Embryonic facial prominence (tissue), 1 donor: ENCODE measurements at regions not wholly inside any gene's neighbourhood (a gene's known extent, or its start where the extent isn't known, plus 50 kb on each side); places are given as distances from the start of the nearest gene placed in this dataset.

Experiments used
- DNase-seq: peaks from one replicate; pipeline ENCODE4 v3.0.0-alpha.2; 2016; ENCODE audit errors: extremely low spot score

DNA sequence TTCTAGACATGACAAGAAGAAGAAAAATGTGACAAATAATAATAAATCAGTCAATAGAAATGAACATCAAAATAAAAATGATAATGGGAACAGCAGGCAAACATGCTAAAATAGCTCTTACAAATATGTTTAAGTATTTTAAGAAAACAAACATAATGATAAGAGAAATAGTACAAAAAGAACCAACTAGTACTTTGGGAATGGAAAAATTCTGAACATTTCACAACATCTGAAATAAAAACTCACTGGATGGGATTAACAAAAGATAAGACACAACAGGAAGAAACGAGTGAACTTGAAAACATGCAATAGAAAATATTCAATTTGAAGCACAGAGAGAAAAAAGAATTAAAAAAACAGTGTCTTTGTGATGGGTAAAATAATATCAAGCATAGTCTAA is 115.2 kb upstream of the TSPAN2 start:
- DNase-seq = no peak

- DNase-seq = no peak
Observed at GRCh38 chr1:115203287-115203686, 114.0 kb upstream of the TSPAN2 start.

DNA sequence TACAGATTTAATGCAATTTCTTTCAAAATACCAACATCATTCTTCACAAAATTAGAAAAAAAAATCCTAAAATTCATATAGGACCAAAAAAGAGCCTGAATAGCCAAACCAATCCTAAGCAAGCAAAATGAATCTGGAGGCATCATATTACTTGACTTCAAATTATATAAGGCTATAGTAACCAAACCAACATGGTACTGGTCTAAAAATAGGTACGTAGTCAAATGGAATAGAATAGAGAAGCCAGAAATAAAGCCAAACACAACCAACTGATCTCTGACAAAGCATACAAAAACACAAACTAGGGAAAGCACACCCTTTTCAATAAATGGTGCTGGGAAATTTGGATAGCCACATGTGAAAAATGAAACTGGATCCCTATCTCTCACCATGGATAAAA is 112.3 kb upstream of the TSPAN2 start:
- DNase-seq = no peak

GRCh38 chr1:115199416-115200132 is 110.3 kb upstream of the TSPAN2 start:
- no peak for DNase-seq

DNA sequence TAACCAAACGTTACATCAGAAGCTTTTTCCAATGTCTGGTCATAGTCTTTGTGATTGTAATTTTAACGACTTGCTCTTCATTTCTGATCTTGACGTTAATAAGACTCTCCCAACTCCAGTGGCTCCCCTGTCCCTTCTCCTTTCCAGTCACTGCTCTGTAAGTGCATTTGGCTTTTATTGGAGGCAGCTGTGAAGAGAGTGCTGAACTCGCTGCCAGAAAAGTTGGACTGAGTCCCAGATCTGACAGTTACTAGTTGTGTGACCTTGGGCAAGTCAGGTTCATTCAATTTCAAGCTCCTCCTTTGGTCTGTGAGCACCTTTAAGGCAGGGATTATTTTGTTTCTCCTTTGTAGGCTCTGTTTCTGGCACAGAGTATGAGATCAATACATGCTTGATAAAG is 109.6 kb upstream of the TSPAN2 start:
- DNase-seq = no peak

DNA sequence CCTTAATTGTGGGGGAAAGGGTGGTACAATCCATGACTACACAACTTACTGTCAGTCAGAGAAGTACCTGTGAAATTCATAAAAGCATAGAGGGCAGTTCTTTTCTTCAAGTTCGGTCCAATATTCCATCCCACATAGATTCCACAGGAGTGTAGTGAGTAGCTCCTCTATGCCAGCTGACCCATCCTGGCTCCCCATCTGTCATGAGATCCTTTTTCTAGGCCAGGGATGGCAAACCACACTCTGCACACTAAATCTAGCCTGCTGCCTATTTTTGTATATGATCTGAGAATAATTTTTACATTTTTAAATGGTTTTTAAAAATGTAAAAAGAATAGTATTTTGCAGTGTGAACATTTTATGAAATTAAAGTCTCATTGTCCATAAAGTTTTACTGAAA is 107.0 kb upstream of the TSPAN2 start:
- DNase-seq = no peak

DNA sequence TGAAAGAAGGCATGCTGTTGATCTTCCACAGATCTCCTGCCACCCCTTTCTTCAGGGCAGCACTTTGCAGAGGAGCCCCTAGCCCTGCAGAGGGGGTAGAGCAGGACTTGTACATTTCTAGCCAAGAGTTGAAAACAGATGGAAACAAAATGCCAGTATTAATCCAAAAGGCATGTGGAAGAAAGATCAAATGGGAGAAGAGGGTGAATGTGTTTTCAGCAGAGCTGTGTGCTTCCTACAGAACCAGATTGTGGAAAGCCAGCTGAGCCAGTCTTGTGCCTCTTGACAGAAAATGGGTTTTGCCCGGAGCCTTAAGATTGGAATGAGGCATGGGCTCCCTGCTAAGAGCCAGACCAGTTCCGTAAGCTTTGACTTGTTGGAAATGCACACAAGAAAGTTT is 105.2 kb upstream of the TSPAN2 start:
- peak; percentile 36 for DNase-seq

GRCh38 chr1:115193046-115193828 is 103.9 kb upstream of the TSPAN2 start:
- DNase-seq = no peak

GRCh38 chr1:115192200-115192767 is 103.0 kb upstream of the TSPAN2 start:
- no peak for DNase-seq

DNA sequence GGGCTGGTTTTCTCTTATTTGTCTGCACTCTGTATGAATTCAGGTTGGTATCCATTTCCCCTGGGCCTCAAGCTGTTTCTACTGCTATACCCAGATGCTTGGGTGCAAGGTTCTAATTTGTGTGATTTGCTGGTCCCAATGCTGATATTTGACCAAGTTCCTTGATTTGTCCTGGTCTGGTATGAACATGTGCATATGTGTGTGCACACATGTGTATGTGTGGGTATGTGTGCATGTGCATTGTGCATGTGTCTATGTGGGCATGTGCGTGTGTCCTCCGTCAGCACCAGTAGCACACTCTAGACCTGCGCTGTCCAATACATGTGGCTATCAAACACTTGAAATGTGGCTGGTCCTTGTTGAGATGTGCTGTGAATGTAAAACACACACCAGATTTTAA is 102.4 kb upstream of the TSPAN2 start:
- no peak for DNase-seq

DNA sequence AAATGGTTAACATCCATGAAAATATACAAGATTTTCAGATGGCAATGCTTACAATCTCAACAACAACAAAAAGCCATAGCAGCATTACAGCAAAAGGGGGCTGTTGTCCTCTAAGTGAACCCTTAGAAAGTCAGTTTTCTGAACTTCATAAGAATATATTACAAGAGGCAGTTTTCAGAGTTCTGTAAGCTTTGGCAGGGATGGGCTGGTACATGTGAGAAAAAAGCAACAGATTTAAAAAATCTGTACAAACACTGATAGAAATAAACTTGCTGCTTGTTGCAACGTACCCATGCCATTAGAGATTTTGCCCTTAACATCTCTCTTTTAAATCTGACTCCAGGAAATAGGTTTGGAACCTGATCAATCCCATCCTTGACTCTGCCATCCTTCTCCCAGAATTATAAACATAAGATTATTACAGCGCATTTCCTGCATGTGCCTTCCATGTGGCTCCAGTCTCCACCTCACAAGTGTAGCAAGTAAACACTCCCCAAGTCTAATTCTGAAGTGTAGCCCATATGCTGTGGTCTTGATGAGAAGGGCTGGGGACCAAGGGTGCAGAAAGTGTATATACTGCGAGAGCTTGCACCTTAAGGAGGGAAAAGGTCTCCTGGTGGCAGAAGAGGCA is 101.4 kb upstream of the TSPAN2 start:
- DNase-seq = peak; percentile 61

- no peak for DNase-seq
Observed at GRCh38 chr1:115189814-115190539, 100.7 kb upstream of the TSPAN2 start.

DNA sequence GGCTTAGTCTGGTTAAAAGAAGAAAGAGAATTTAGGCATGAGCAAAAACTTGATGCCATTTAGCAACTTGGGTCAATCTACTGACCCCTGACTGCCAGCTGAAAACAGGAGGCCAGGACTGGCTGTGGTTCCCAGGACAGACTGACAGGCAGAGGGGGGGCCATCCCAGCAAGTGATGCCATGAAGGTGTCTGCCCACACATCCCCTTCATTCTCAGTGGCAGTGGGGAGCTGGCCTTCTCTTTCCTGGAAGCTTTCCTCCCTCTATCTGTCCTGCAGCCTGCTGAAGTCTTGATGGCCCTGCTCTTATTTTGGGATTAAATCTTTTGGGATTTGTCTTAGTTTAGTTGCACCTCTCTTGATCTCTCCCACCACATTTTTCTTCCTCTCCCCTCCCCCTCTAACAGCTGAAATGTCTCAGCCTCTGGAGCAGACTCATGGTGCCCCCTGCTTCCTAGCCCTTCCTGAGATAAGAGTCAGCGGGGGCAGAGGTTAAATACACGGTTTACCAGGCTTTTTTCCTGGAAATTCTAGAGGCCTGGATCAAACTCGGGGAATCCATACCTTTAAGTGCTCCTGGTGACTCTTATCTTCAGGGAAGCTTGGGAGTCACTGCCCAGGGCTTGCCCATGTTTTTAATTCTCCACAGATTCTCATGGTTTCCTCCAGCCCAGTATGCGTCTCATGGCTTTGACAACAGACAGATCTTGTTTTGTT is 99.5 kb upstream of the TSPAN2 start:
- DNase-seq = no peak

- DNase-seq = no peak
Observed at GRCh38 chr1:115186711-115187265, 97.5 kb upstream of the TSPAN2 start.

DNA sequence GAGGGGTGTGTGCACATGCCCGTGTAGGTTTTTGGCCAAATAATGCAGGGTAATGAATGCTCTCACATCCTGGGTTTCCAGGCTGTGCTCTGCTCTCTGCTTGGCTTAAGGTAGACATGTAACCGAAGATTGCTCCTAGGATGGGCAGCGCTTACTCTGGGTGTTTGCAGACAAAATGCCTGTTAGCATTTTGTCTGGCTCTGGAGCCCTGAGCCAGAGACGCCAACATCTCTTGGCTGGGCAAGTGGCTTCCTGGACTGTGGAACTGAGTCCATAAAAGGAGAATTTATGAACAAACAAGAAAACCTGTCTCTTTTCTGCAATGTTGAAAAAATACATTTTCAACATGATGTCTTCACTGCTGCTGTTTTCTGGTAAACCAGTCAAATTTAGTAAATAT is 96.0 kb upstream of the TSPAN2 start:
- DNase-seq = no peak

- DNase-seq = no peak
Observed at GRCh38 chr1:115184951-115185331, 95.6 kb upstream of the TSPAN2 start.

- no peak for DNase-seq
Observed at GRCh38 chr1:115184260-115184950, 95.1 kb upstream of the TSPAN2 start.

GRCh38 chr1:115183721-115184259 is 94.5 kb upstream of the TSPAN2 start:
- no peak for DNase-seq

DNA sequence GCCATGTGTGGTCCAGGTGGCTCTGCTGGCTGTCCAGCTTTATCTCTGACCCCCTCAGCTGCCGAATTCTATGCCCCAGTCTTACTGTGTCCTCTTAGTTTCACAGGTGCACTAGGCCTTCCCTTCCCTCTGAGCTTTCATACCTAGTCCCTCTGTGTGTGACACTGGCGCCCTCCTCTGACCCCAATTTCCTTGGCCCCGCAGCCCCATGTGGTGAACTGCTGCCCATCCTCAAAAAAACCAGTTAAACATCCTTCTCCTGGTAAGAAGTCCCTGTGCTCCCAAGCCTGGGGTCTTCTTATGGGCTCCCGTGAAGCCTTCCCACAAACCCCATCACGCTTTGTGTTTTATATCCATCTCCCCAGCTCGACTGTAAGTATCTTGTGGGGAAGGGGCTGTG is 93.9 kb upstream of the TSPAN2 start:
- DNase-seq = no peak
